HG03103 (cell line): ENCODE measurements at regions not wholly inside any gene's neighbourhood (a gene's known extent, or its start where the extent isn't known, plus 50 kb on each side); places are given as distances from the start of the nearest gene placed in this dataset.

Source experiments
- ATAC-seq: cut with Tn5 transposase; IDR thresholded peaks from one replicate; pipeline ENCODE4 v1.9.1; 2021; ENCODE audit warnings: low read depth; ENCODE audit not compliant: unreplicated experiment

- no peak for ATAC-seq
Measured at GRCh38 chr13:99862244-99862643, 109.3 kb downstream of the ZIC5 start.

- ATAC-seq, result no peak
Measured at GRCh38 chr13:99861771-99862170, 109.8 kb downstream of the ZIC5 start.

- ATAC-seq, result no peak
Measured at GRCh38 chr13:99860745-99861144, 110.8 kb downstream of the ZIC5 start.

- ATAC-seq, result peak; percentile 84
Measured at GRCh38 chr13:99859178-99860177, 112.1 kb downstream of the ZIC5 start.

- ATAC-seq, result no peak
Measured at GRCh38 chr13:99857738-99858137, 113.8 kb downstream of the ZIC5 start.

- ATAC-seq, result no peak
Measured at GRCh38 chr13:99855526-99856420, 115.8 kb downstream of the ZIC5 start.

GRCh38 chr13:99854366-99854765, 117.2 kb downstream of the ZIC5 start:
- ATAC-seq, result no peak

GRCh38 chr13:99847318-99847750, 124.2 kb downstream of the ZIC5 start:
- no peak for ATAC-seq

GRCh38 chr13:99845161-99845874, 126.2 kb downstream of the ZIC5 start:
- ATAC-seq, result no peak

- no peak for ATAC-seq
Measured at GRCh38 chr13:99844421-99844820, 127.1 kb downstream of the ZIC5 start.

GRCh38 chr13:99843872-99844271, 127.7 kb downstream of the ZIC5 start:
- no peak for ATAC-seq

GRCh38 chr13:99842405-99842804, 129.2 kb downstream of the ZIC5 start:
- no peak for ATAC-seq

- no peak for ATAC-seq
Measured at GRCh38 chr13:99836291-99836690, 135.3 kb downstream of the ZIC5 start.

- no peak for ATAC-seq
Measured at GRCh38 chr13:99835442-99835841, 136.1 kb downstream of the ZIC5 start.

- ATAC-seq, result no peak
Measured at GRCh38 chr13:99834246-99834645, 137.3 kb downstream of the ZIC5 start.

- no peak for ATAC-seq
Measured at GRCh38 chr13:99832347-99832746, 139.2 kb downstream of the ZIC5 start.

- ATAC-seq, result no peak
Measured at GRCh38 chr13:99830931-99831330, 140.6 kb downstream of the ZIC5 start.

- ATAC-seq, result no peak
Measured at GRCh38 chr13:99829593-99830239, 141.9 kb downstream of the ZIC5 start.

- no peak for ATAC-seq
Measured at GRCh38 chr13:99829161-99829560, 142.4 kb downstream of the ZIC5 start.

GRCh38 chr13:99828735-99829134, 142.8 kb downstream of the ZIC5 start:
- no peak for ATAC-seq
